Right atrium auricular region (tissue), 2 donors: ENCODE measurements at regions not wholly inside any gene's neighbourhood (a gene's known extent, or its start where the extent isn't known, plus 50 kb on each side); places are given as distances from the start of the nearest gene placed in this dataset.

Experiments used
- DNase-seq: peaks from one replicate; pipeline ENCODE4 v3.0.0-alpha.2; 2019; ENCODE audit warnings: low spot score
- H3K27ac ChIP-seq, 2 donors: fragments of 200-600 bp; sonication (generic); 1 replicate in 1 of 2; 2 replicates in 1 of 2; pipeline ENCODE4 v1.5.1; 2016 to 2019
- H3K27me3 ChIP-seq, 2 donors: fragments of 200-600 bp; sonication (generic); one replicate each; pipeline versions ENCODE4 v1.5.1 to v1.6.0; 2017 to 2019
- H3K36me3 ChIP-seq: fragments of 200-600 bp; sonication (generic); one replicate; pipeline ENCODE4 v1.5.1; 2016
- H3K4me1 ChIP-seq, 2 donors: fragments of 200-600 bp; sonication (generic); one replicate each; pipeline versions ENCODE4 v1.5.1 to v1.6.0; 2017 to 2019
- H3K4me3 ChIP-seq, 2 donors: fragments of 200-600 bp; sonication (generic); 1 replicate in 1 of 2; 2 replicates in 1 of 2; pipeline ENCODE4 v1.5.1; 2017 to 2019; ENCODE audit warnings: mild to moderate bottlenecking in 1 of 2, moderate library complexity in 1 of 2
- H3K9me3 ChIP-seq, 2 donors: fragments of 200-600 bp; sonication (generic); one replicate each; pipeline ENCODE4 v1.5.1; 2019
- TF ChIP-seq, protein P1 (sequence below), 2 donors: fragments of 200-600 bp; sonication (generic); IDR thresholded peaks; one replicate each; pipeline ENCODE4 v1.5.1; 2019; ENCODE audit warnings: antibody characterized with exemption in 2 of 2

DNA sequence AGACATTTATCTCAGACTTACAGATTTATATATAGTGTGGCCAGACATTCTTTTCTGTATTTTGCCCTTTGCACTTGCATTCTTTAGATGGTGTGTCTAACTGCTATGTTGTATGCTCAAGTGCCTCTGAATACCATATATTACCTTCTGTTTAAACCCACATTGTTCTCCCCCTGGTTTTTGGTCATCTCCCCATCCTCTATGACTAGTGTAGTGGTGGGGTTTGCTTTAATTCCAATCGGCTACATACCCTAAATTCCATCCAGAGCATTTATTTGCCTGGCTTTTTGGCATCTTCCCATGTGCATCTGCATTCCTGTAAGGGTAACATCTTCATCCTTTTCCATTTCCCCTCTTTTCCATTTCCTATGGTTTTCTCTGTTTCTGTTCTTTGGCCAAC is 271.0 kb upstream of the SLC30A5 start:
- TF ChIP-seq, protein P1, sequence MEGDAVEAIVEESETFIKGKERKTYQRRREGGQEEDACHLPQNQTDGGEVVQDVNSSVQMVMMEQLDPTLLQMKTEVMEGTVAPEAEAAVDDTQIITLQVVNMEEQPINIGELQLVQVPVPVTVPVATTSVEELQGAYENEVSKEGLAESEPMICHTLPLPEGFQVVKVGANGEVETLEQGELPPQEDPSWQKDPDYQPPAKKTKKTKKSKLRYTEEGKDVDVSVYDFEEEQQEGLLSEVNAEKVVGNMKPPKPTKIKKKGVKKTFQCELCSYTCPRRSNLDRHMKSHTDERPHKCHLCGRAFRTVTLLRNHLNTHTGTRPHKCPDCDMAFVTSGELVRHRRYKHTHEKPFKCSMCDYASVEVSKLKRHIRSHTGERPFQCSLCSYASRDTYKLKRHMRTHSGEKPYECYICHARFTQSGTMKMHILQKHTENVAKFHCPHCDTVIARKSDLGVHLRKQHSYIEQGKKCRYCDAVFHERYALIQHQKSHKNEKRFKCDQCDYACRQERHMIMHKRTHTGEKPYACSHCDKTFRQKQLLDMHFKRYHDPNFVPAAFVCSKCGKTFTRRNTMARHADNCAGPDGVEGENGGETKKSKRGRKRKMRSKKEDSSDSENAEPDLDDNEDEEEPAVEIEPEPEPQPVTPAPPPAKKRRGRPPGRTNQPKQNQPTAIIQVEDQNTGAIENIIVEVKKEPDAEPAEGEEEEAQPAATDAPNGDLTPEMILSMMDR (IDR thresholded peaks at IDR 0.05): no peak
- H3K9me3 ChIP-seq: no peaks in the 10 kb centered on the region
- no peak for DNase-seq
- no peaks in the 10 kb centered on the region for H3K27me3 ChIP-seq
- H3K36me3 ChIP-seq: no peaks in the 10 kb centered on the region
- H3K27ac ChIP-seq: no peak overlapping the region
- H3K4me3 ChIP-seq: no peak overlapping the region
- H3K4me1 ChIP-seq: no peaks in the 10 kb centered on the region

DNA sequence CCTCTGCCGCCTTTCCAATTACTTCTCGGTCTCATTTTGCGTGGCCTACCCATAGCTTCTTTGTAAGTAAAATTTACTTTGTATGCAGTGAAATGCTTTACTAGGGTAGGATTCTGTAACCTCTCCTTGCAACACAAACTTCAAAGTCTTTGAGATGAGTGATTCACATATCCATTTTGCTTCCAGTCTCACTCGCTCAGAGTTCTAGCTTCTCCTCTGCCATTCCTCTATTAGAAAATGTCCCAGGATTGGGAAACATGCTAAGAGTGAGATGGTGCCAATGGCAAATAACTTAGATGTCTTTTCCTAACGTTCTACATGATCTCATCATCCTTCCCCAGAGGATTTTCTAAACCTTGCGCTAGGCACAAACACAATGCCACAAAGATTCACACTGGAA is 270.5 kb upstream of the SLC30A5 start:
- H3K27me3 ChIP-seq: no peaks in the 10 kb centered on the region
- no peaks in the 10 kb centered on the region for H3K36me3 ChIP-seq
- no peaks in the 10 kb centered on the region for H3K9me3 ChIP-seq
- no peak overlapping the region for H3K27ac ChIP-seq
- no peak for DNase-seq
- no peaks in the 10 kb centered on the region for H3K4me1 ChIP-seq
- no peak overlapping the region for H3K4me3 ChIP-seq
- TF ChIP-seq, protein P1 (IDR thresholded peaks at IDR 0.05): no peak

DNA sequence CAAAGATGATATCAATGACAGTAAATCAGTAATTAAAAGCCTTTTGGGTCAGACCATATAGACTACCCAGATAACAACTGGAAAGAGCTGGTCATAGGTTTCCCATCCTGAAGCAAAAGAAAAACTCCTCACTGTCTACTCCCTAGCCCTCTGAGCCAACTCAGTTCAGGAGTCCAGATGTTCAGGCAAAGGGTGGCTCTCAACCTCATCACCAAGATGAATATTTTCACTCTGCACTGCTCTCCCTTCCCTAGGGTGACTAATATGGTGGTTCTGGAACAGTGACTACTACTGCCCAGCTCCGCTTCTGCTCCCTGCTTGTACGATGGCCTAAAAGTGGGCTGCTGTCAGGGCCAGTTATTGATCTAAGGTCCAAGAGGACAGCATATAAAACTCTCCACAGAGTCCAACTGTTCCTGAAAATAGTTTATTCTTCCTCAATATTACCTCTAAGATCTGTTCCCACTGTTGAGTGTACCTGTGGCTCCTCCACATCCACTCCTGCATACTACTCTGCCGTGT is 263.4 kb upstream of the SLC30A5 start:
- no peaks in the 10 kb centered on the region for H3K9me3 ChIP-seq
- no peaks in the 10 kb centered on the region for H3K4me1 ChIP-seq
- no peak for DNase-seq
- H3K4me3 ChIP-seq: no peak overlapping the region
- TF ChIP-seq, protein P1 (IDR thresholded peaks at IDR 0.05): no peak
- no peaks in the 10 kb centered on the region for H3K27me3 ChIP-seq
- H3K36me3 ChIP-seq: no peaks in the 10 kb centered on the region
- no peak overlapping the region for H3K27ac ChIP-seq

DNA sequence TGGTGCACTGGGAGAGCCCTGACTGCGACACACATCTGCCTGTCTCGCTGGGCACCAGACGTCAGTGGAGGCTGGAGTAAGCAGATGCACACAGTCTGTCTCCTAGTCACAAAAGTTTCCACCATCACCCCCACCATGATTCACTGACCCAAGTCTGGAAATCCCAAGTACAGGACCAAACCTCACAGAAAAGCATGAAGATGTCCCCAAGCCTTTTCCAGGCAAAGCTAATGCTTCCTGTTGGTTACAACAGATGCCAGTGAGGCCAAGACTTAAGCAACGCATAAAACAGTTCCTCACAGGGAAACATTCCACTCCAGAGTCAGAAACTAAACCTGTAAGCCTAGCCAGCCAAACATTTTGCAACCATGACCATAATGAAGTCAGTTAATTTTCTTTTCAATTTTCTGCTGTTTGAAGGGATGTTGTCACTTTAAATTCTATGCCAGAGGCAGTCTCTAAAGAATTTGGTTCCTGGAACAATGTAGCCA is 259.3 kb upstream of the SLC30A5 start:
- TF ChIP-seq, protein P1 (IDR thresholded peaks at IDR 0.05): no peak
- Histone ChIP-seq H3K27ac (no peak overlapping the region), H3K36me3 (no peaks in the 10 kb centered on the region), H3K9me3 (no peaks in the 10 kb centered on the region), H3K4me3 (no peak overlapping the region), H3K27me3 (no peaks in the 10 kb centered on the region), H3K4me1 (no peaks in the 10 kb centered on the region)
- no peak for DNase-seq

DNA sequence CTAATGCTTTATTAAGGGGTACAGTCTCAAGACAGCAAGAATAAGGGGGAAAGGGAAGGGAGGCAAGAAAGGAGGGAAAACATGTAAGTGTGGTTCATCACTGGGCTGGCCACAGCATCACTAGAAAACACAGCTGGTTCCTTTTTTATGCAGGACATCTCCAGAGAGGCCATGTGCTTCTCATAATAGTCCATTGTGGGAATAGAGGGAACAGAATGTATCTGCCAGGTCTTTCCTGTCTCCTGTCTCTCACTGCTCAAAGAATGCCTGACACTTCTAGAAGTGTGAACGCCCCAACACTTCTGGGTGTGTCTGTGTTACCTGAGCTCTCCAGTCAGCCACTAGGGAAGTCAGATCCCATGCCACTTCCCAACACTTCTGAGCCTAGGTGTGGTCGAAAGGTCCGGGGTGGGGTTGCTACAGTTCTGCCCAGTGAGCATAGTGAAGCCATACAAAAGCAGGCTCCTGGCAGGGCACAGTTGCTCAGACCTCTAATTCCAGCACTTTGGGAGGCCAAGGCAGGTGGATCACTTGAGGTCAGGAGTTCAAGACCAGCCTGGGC is 255.6 kb upstream of the SLC30A5 start:
- TF ChIP-seq, protein P1 (IDR thresholded peaks at IDR 0.05): no peak
- no peak for DNase-seq
- Histone ChIP-seq H3K27me3 (no peaks in the 10 kb centered on the region), H3K4me3 (no peak overlapping the region), H3K36me3 (no peaks in the 10 kb centered on the region), H3K27ac (no peak overlapping the region), H3K9me3 (no peaks in the 10 kb centered on the region), H3K4me1 (no peaks in the 10 kb centered on the region)

DNA sequence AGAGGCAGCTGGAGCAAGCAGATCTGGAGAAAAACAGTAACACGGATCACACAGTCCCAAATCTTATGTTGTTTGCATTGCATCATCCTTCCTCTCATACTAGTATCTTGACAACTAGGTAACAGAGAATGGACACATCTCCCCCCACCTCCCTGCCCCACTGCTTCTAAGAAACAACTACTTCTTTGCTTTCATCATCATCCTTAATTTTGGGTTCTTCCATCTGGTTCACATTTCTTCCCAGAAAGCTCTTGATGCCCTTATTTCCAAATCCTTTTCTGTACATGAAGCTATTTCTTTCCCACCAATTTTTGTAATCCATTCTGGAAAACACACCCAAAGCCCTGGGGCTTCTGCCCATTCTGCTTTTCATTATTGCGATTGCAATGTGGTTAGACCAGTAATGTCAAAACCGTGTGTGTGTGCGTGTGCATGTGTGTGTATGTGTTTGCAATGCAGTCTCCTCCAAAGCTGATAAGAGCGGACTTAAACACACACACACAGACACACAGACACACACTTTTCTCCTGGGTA is 254.7 kb upstream of the SLC30A5 start:
- Histone ChIP-seq H3K4me3 (no peak overlapping the region), H3K9me3 (no peaks in the 10 kb centered on the region), H3K36me3 (no peaks in the 10 kb centered on the region), H3K4me1 (no peaks in the 10 kb centered on the region), H3K27me3 (no peaks in the 10 kb centered on the region), H3K27ac (no peak overlapping the region)
- no peak for DNase-seq
- TF ChIP-seq, protein P1 (IDR thresholded peaks at IDR 0.05): no peak
